ENCODE measurements at regions not wholly inside any gene's neighbourhood (a gene's known extent, or its start where the extent isn't known, plus 50 kb on each side); places are given as distances from the start of the nearest gene placed in this dataset.

DNA sequence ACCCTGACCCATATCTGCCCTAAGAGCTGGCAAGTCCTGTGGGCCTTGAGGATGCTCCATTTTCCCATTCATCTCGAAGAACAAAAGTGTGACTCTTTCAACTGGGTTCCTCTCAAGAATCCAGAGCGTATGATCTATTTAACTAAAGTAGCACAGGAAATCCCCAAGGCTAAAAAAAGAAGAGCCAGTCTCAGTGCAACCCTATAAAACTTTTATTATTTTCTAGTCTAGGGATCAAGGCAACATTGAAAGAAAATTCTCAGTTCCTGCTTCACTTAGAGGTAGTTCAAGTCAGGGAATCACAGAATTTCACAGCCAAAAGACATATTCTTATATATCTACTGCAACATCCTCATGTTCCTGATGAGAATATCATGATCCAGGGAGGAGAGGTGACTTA lies 51.6 kb upstream of the GRM7 start:
- no peak for TF ChIP-seq ZFX (IDR thresholded peaks at IDR 0.05)
- TF ChIP-seq, protein P1, sequence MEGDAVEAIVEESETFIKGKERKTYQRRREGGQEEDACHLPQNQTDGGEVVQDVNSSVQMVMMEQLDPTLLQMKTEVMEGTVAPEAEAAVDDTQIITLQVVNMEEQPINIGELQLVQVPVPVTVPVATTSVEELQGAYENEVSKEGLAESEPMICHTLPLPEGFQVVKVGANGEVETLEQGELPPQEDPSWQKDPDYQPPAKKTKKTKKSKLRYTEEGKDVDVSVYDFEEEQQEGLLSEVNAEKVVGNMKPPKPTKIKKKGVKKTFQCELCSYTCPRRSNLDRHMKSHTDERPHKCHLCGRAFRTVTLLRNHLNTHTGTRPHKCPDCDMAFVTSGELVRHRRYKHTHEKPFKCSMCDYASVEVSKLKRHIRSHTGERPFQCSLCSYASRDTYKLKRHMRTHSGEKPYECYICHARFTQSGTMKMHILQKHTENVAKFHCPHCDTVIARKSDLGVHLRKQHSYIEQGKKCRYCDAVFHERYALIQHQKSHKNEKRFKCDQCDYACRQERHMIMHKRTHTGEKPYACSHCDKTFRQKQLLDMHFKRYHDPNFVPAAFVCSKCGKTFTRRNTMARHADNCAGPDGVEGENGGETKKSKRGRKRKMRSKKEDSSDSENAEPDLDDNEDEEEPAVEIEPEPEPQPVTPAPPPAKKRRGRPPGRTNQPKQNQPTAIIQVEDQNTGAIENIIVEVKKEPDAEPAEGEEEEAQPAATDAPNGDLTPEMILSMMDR (conservative IDR thresholded peaks at IDR 0.05): no peak
- H3K27ac ChIP-seq: no peak overlapping the region
